ENCODE measurements at regions not wholly inside any gene's neighbourhood (a gene's known extent, or its start where the extent isn't known, plus 50 kb on each side); places are given as distances from the start of the nearest gene placed in this dataset.

DNA sequence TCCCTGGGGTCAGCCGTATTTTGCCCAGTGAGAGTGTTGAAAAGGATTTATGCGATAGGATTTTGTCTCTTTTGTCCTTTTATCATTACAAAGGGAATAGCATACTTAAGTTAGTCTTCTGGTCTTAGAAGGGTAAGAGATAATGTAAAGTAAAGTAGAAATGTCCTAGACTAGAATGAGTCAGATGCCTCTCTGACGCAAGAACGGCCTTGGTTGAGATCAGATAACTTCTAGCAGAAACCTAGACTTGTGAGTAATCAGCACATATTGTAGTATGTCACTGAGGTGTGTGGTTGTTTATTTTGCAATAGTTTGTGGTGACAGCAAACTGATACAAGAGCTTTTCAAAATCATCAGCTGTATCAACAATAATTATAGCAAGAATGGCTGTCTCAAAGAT lies 866.1 kb downstream of the NSUN3 start:
- ATAC-seq (ENCODE audit: insufficient number of reproducible peaks, low FRiP score, low read depth), result no peak
- H3K27ac ChIP-seq, result no peak overlapping the region

DNA sequence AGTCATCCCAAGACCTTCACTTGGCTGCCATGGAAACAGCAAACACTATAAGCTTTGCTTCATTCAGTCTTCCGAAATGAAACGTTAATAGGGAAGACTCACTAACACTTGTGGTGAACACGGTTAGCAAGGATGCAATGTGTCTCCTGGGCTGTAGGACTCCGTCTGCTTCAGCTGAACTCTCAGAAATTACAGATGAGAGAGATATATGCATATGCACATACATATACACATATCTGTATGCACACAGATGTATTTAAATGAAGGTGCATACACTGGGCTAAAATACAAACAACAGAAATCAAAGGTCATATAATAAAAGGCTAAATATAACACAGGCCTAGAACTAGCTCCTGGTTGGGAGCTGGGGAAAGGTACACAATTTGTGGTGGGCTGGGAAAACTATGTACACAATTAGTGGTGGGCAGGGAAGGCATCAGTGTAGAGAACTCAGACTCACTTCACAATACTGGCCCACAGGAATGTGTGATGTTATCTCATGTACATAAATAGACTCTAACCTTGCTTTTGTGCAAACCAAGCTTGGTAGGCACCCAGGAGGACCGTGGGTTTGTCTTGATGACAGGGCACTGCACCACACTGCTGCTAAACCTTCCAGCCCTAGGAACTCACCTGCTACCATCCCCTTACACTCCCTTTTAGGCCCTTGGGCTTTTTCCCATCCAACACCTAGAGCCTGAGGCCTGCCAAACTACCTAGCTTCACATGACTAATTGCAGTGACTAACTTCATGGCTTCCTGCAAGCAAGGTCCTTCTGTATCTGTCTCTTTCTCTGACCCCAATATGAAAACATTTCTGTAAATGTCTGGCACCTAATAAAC lies 873.1 kb downstream of the NSUN3 start:
- Histone ChIP-seq H3K4me1 (ENCODE audit: control insufficient read depth in 1 of 2, low read depth in 2 of 2) (no peaks in the 10 kb centered on the region), H3K36me3 (no peaks in the 10 kb centered on the region), H3K9me3 (no peaks in the 10 kb centered on the region), H3K27me3 (replicated peaks; ENCODE audit: insufficient read depth) (no peaks in the 10 kb centered on the region), H3K27ac (no peak overlapping the region), H3K4me3 (no peak overlapping the region)
- DNase-seq (ENCODE audit: low spot score) (no peak), ATAC-seq (ENCODE audit: insufficient number of reproducible peaks, low FRiP score, low read depth) (no peak)
- TF ChIP-seq, protein P1, sequence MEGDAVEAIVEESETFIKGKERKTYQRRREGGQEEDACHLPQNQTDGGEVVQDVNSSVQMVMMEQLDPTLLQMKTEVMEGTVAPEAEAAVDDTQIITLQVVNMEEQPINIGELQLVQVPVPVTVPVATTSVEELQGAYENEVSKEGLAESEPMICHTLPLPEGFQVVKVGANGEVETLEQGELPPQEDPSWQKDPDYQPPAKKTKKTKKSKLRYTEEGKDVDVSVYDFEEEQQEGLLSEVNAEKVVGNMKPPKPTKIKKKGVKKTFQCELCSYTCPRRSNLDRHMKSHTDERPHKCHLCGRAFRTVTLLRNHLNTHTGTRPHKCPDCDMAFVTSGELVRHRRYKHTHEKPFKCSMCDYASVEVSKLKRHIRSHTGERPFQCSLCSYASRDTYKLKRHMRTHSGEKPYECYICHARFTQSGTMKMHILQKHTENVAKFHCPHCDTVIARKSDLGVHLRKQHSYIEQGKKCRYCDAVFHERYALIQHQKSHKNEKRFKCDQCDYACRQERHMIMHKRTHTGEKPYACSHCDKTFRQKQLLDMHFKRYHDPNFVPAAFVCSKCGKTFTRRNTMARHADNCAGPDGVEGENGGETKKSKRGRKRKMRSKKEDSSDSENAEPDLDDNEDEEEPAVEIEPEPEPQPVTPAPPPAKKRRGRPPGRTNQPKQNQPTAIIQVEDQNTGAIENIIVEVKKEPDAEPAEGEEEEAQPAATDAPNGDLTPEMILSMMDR (IDR thresholded peaks at IDR 0.05), result no peak

More for the DNA sequence above, 866.1 kb downstream of the NSUN3 start:
- DNase-seq (ENCODE audit: low spot score), result no peak
- H3K4me1 ChIP-seq (ENCODE audit: control insufficient read depth in 1 of 2, low read depth in 2 of 2), result no peaks in the 10 kb centered on the region
- H3K9me3 ChIP-seq, result no peaks in the 10 kb centered on the region
- H3K4me3 ChIP-seq, result no peak overlapping the region
- no peaks in the 10 kb centered on the region for H3K27me3 ChIP-seq (replicated peaks; ENCODE audit: insufficient read depth)
- H3K36me3 ChIP-seq, result no peaks in the 10 kb centered on the region
- TF ChIP-seq, protein P1 (IDR thresholded peaks at IDR 0.05), result no peak

DNA sequence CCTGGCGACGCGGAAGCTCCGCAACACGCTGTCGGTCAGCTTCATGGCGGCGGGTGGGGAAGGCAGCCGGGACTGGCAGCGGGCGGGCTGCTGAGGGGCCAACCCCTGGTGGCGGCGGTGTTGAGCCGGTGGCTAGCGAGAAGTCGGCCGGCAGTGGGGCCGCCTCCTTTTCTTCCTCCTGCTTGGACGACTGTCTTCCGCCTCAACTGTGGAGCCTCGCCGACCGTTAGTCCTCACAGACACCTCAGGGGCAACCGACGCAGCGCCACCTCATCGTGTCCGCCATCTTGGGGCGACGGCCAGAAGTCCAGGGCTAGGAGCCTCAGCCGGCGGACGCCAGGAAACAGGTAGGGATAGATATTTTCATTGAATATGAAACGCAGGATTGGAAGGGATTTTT lies 875.1 kb downstream of the NSUN3 start:
- Histone ChIP-seq H3K27ac (no peak overlapping the region), H3K9me3 (no peaks in the 10 kb centered on the region), H3K36me3 (no peaks in the 10 kb centered on the region), H3K4me3 (no peak overlapping the region), H3K4me1 (ENCODE audit: control insufficient read depth in 1 of 2, low read depth in 2 of 2) (no peaks in the 10 kb centered on the region), H3K27me3 (replicated peaks; ENCODE audit: insufficient read depth) (no peaks in the 10 kb centered on the region)
- DNase-seq (ENCODE audit: low spot score) (no peak), ATAC-seq (ENCODE audit: insufficient number of reproducible peaks, low FRiP score, low read depth) (no peak)
- TF ChIP-seq, protein P1 (IDR thresholded peaks at IDR 0.05), result no peak

DNA sequence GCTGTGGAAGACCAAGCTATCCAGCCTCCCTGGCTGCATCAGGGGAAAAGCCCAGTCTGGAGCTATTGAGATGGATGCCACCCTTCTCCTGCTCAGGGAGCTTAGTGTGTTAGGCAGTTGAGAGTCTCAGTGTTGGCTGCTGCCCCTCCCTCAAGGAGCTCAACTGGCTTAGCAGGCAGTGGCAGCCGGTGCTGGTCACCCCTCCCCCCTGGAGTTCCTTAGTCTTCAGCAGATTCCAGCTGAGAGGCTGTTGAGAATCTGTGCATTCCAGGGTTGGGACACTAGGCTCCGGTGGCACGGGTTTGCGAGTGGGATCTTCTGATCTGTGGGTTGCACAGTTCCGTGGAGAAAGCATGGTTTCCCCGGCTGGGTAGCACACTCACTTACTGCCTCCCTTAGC lies 883.8 kb downstream of the NSUN3 start:
- Histone ChIP-seq H3K27me3 (replicated peaks; ENCODE audit: insufficient read depth) (no peaks in the 10 kb centered on the region), H3K4me1 (ENCODE audit: control insufficient read depth in 1 of 2, low read depth in 2 of 2) (no peaks in the 10 kb centered on the region), H3K36me3 (no peaks in the 10 kb centered on the region), H3K27ac (no peak overlapping the region), H3K9me3 (no peaks in the 10 kb centered on the region), H3K4me3 (no peak overlapping the region)
- ATAC-seq (ENCODE audit: insufficient number of reproducible peaks, low FRiP score, low read depth) (no peak), DNase-seq (ENCODE audit: low spot score) (no peak)
- TF ChIP-seq, protein P1 (IDR thresholded peaks at IDR 0.05), result no peak

DNA sequence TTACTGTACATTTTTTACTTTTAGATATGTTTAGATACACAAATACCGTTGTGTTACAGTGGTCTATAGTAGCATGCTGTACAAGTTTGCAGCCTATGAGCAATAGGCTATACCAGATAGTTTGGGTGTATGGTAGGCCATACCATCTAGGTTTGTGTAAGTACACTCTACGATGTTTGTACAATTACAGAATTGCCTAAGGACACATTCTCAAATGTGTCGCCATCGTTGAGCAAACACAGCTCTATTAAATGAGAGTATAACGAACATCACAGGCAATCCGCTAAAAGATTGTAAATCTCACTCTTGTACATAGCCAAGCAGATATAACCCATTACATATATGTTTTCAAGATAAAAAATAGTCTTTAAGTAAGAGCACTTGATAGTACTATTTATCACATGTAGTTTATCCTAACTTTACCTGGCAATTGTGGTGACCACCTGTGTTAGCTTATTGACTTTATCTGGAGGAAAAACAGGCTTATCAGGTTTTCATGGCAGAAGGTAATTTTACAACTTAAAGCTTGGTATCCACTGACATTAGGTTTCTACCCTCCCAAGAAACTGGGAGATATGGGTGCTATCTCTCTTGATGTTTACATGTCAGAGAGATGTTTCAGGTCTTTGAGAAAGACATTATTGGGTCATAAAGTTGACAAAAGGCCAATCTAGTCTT lies 898.7 kb downstream of the NSUN3 start:
- no peaks in the 10 kb centered on the region for H3K27me3 ChIP-seq (replicated peaks; ENCODE audit: insufficient read depth)
- H3K27ac ChIP-seq, result no peak overlapping the region
- ATAC-seq (ENCODE audit: insufficient number of reproducible peaks, low FRiP score, low read depth) (no peak), DNase-seq (ENCODE audit: low spot score) (no peak)
- no peaks in the 10 kb centered on the region for H3K9me3 ChIP-seq
- no peak overlapping the region for H3K4me3 ChIP-seq
- no peaks in the 10 kb centered on the region for H3K4me1 ChIP-seq (ENCODE audit: control insufficient read depth in 1 of 2, low read depth in 2 of 2)
- TF ChIP-seq, protein P1 (IDR thresholded peaks at IDR 0.05), result no peak
- no peaks in the 10 kb centered on the region for H3K36me3 ChIP-seq
